Stimulated activated CD8-positive, alpha-beta memory T cell treated with anti-CD3 and anti-CD28 coated beads, Interleukin-2, amount 100 ng/mL, for 1 hour (primary cell): ENCODE measurements at regions not wholly inside any gene's neighbourhood (a gene's known extent, or its start where the extent isn't known, plus 50 kb on each side); places are given as distances from the start of the nearest gene placed in this dataset.
"Not testable (repeated sequence)": the region's sequence is repeated elsewhere in the genome, so short reads cannot be mapped to it uniquely, and the experiment has no call there.

Experiments used
- DNase-seq, 2 donors: peaks; one replicate each; pipeline ENCODE4 v3.0.0-alpha.2; 2020; ENCODE audit warnings: low read depth in 2 of 2

GRCh38 chr5:89083791-89084190 is 200.8 kb upstream of the MEF2C start:
- no peak for DNase-seq

- DNase-seq: no peak
These were observed 198.4 kb upstream of the MEF2C start for GRCh38 chr5:89081360-89081759.

GRCh38 chr5:89080467-89081116 is 197.6 kb upstream of the MEF2C start:
- no peak for DNase-seq

- no peak for DNase-seq
These were observed 190.1 kb upstream of the MEF2C start for GRCh38 chr5:89072842-89073672.

- no peak for DNase-seq
These were observed 189.0 kb upstream of the MEF2C start for GRCh38 chr5:89071941-89072331.

- DNase-seq: no peak
These were observed 188.3 kb upstream of the MEF2C start for GRCh38 chr5:89071101-89071940.

- DNase-seq: no peak
These were observed 186.6 kb upstream of the MEF2C start for GRCh38 chr5:89069591-89069990.

GRCh38 chr5:89067362-89067761 is 184.4 kb upstream of the MEF2C start:
- DNase-seq: no peak

- DNase-seq: no peak
These were observed 182.9 kb upstream of the MEF2C start for GRCh38 chr5:89065919-89066318.

GRCh38 chr5:89064736-89065135 is 181.8 kb upstream of the MEF2C start:
- DNase-seq: no peak

GRCh38 chr5:89064054-89064453 is 181.1 kb upstream of the MEF2C start:
- no peak for DNase-seq

- DNase-seq: no peak
These were observed 177.8 kb upstream of the MEF2C start for GRCh38 chr5:89060768-89061167.

- DNase-seq: no peak
These were observed 176.3 kb upstream of the MEF2C start for GRCh38 chr5:89059274-89059673.

- DNase-seq: no peak
These were observed 172.7 kb upstream of the MEF2C start for GRCh38 chr5:89055695-89056085.

- DNase-seq: no peak
These were observed 172.2 kb upstream of the MEF2C start for GRCh38 chr5:89055015-89055694.

GRCh38 chr5:89053547-89053946 is 170.6 kb upstream of the MEF2C start:
- DNase-seq: no peak

- not testable (repeated sequence) for DNase-seq
These were observed 167.1 kb upstream of the MEF2C start for GRCh38 chr5:89050062-89050461.

GRCh38 chr5:89047571-89047970 is 164.6 kb upstream of the MEF2C start:
- no peak for DNase-seq

GRCh38 chr5:89045216-89045615 is 162.2 kb upstream of the MEF2C start:
- DNase-seq: no peak

- DNase-seq: no peak
These were observed 161.8 kb upstream of the MEF2C start for GRCh38 chr5:89044674-89045200.

- DNase-seq: no peak
These were observed 160.7 kb upstream of the MEF2C start for GRCh38 chr5:89043676-89044075.

GRCh38 chr5:89042746-89043145 is 159.8 kb upstream of the MEF2C start:
- DNase-seq: no peak
